Stomach (tissue), 8 donors: ENCODE measurements at regions not wholly inside any gene's neighbourhood (a gene's known extent, or its start where the extent isn't known, plus 50 kb on each side); places are given as distances from the start of the nearest gene placed in this dataset.
A peak's percentile ranks its signal among the peaks of the same experiment; 100 is the strongest.

Experiments used
- DNase-seq, 2 donors: peaks; one replicate each; pipeline versions ENCODE4 v3.0.0 to v3.0.0-alpha.2; 2013 to 2019
- H3K27ac ChIP-seq, 5 donors: fragments of 200-600 bp in 4 of 5; sonication (generic) in 4 of 5; one replicate each; pipeline ENCODE4 v1.5.1; 2013 to 2019; ENCODE audit warnings: mild to moderate bottlenecking in 1 of 5, moderate library complexity in 1 of 5
- H3K27me3 ChIP-seq, 3 donors: fragments of 200-600 bp; sonication (generic); one replicate each; pipeline ENCODE4 v1.5.1; 2017 to 2019; ENCODE audit warnings: mixed run types in 1 of 3
- H3K36me3 ChIP-seq, 4 donors: fragments of 200-600 bp; sonication (generic); 1 replicate in 3 of 4; 2 replicates in 1 of 4; pipeline ENCODE4 v1.5.1; 2016 to 2019
- H3K4me1 ChIP-seq, 4 donors: fragments of 200-600 bp; sonication (generic); one replicate each; pipeline ENCODE4 v1.5.1; 2016 to 2019
- H3K4me3 ChIP-seq, 4 donors: fragments of 200-600 bp; sonication (generic) in 3 of 4; one replicate each; pipeline ENCODE4 v1.5.1; 2016 to 2019; ENCODE audit warnings: mild to moderate bottlenecking in 1 of 4
- H3K9me3 ChIP-seq, 4 donors: fragments of 200-600 bp; sonication (generic); one replicate each; pipeline ENCODE4 v1.5.1; 2016 to 2019
- CTCF ChIP-seq, 7 experiments: fragments of 450-650 bp in 4 of 7; fragments of 200-600 bp in 3 of 7; sonication (generic) in 3 of 7; IDR thresholded peaks; one replicate each; pipeline ENCODE4 v1.5.1; 2016 to 2019; ENCODE audit warnings: antibody characterized with exemption in 7 of 7, control low read depth in 2 of 7, mild to moderate bottlenecking in 1 of 7
- EP300 ChIP-seq: sonication (generic); formaldehyde crosslinking; IDR thresholded peaks from one replicate; pipeline ENCODE4 v1.6.1; 2017; ENCODE audit warnings: antibody characterized with exemption
- POLR2A ChIP-seq, 4 donors: fragments of 450-650 bp; IDR thresholded peaks; one replicate each; pipeline ENCODE4 v1.6.1; 2016; ENCODE audit warnings: antibody characterized with exemption in 4 of 4, control low read depth in 2 of 4, mild to moderate bottlenecking in 1 of 4, moderate library complexity in 1 of 4
- POLR2AphosphoS5 ChIP-seq, 3 donors: sonication (generic); formaldehyde crosslinking; IDR thresholded peaks; one replicate each; pipeline ENCODE4 v1.6.1; 2016; ENCODE audit warnings: antibody characterized with exemption in 3 of 3
- WGBS, 5 donors: extraction: QIAGEN DNeasy Blood & Tissue Kit in 3 of 5; methylation state at CpG; one replicate each; pipeline versions ENCODE4 v1.1.5 to v1.1.7; 2013 to 2018; 5-methylcytosine and 5-hydroxymethylcytosine counted together
- intact Hi-C: fragments of 100-400 bp; cut with DNase I; formaldehyde crosslinking; loops from one replicate; pipeline ENCODE4 v1.15.1; 2023; ENCODE audit warnings: low total_unique reads
- donor health status: healthy with polysubstance abuse.
- donor health status: Bipolar disorder and iron deficiency.
- donor health status: healthy.

GRCh38 chr10:15436696-15437095 lies 65.6 kb upstream of the FAM171A1 start:
- Histone ChIP-seq H3K27ac (no peak overlapping the region), H3K9me3 (no peaks in the 10 kb centered on the region), H3K4me3 (no peak overlapping the region), H3K27me3 (peaks cover 0 to 4% (median 0%) of the 10 kb centered on the region in 3 donors), H3K4me1 (peaks cover 0 to 20% (median 10%) of the 10 kb centered on the region in 4 donors), H3K36me3 (no peaks in the 10 kb centered on the region)
- intact Hi-C loops, result loop anchor here (10.0 kb wide), 1 partner anchor 288 kb away; no protein-coding TSS in a partner anchor
- no peak for DNase-seq
- WGBS, 5 donors, result 68 to 87% (median 79%) methylated on average over 5 of the region's 5 CpGs
- TF ChIP-seq CTCF (IDR thresholded peaks at IDR 0.05) (no peak), POLR2AphosphoS5 (IDR thresholded peaks at IDR 0.05) (no peak), POLR2A (IDR thresholded peaks at IDR 0.05) (no peak), EP300 (no peak)

GRCh38 chr10:15433850-15434537 lies 62.9 kb upstream of the FAM171A1 start:
- no peak overlapping the region for H3K27ac ChIP-seq
- H3K4me1 ChIP-seq, result peaks cover 0 to 8% (median 4%) of the 10 kb centered on the region in 4 donors
- no peaks in the 10 kb centered on the region for H3K9me3 ChIP-seq
- H3K27me3 ChIP-seq, result no peaks in the 10 kb centered on the region
- TF ChIP-seq CTCF (IDR thresholded peaks at IDR 0.05) (peak in 5 of 7 experiments; percentile 51 to 76 (median 67)), EP300 (no peak)
- WGBS, 5 donors, result 18 to 23% (median 19%) methylated on average over 9 of the region's 9 CpGs
- intact Hi-C loops, result loop anchor here (10.0 kb wide), 1 partner anchor 291 kb away; no protein-coding TSS in a partner anchor
- H3K4me3 ChIP-seq, result peak overlapping the region; percentile 22 to 46 (median 38)
- peak in 1 of 2 donors; percentile 85 for DNase-seq
- no peaks in the 10 kb centered on the region for H3K36me3 ChIP-seq

GRCh38 chr10:15432266-15432665 lies 61.2 kb upstream of the FAM171A1 start:
- H3K9me3 ChIP-seq, result no peaks in the 10 kb centered on the region
- no peaks in the 10 kb centered on the region for H3K36me3 ChIP-seq
- H3K4me1 ChIP-seq, result peaks cover 0 to 8% (median 2%) of the 10 kb centered on the region in 4 donors
- no peak overlapping the region for H3K27ac ChIP-seq
- intact Hi-C loops, result loop anchor here (10.0 kb wide), 1 partner anchor 293 kb away; no protein-coding TSS in a partner anchor
- WGBS, 5 donors, result 61 to 73% (median 63%) methylated on average over 7 of the region's 7 CpGs
- no peak overlapping the region for H3K4me3 ChIP-seq
- TF ChIP-seq CTCF (IDR thresholded peaks at IDR 0.05), result no peak
- no peak for TF ChIP-seq POLR2AphosphoS5 (IDR thresholded peaks at IDR 0.05)
- TF ChIP-seq POLR2A (IDR thresholded peaks at IDR 0.05), result no peak
- TF ChIP-seq EP300, result no peak
- no peak for DNase-seq
- no peaks in the 10 kb centered on the region for H3K27me3 ChIP-seq

- WGBS, 5 donors, result 73 to 83% (median 82%) methylated on average over 7 of the region's 7 CpGs
- intact Hi-C loops, result loop anchor here (10.0 kb wide), 1 partner anchor 294 kb away; no protein-coding TSS in a partner anchor
- peaks cover 0 to 8% (median 2%) of the 10 kb centered on the region in 4 donors for H3K4me1 ChIP-seq
- TF ChIP-seq POLR2A (IDR thresholded peaks at IDR 0.05) (no peak), POLR2AphosphoS5 (IDR thresholded peaks at IDR 0.05) (no peak), EP300 (no peak), CTCF (IDR thresholded peaks at IDR 0.05) (no peak)
- DNase-seq, result no peak
- no peaks in the 10 kb centered on the region for H3K9me3 ChIP-seq
- H3K36me3 ChIP-seq, result no peaks in the 10 kb centered on the region
- H3K27ac ChIP-seq, result no peak overlapping the region
- no peaks in the 10 kb centered on the region for H3K27me3 ChIP-seq
- H3K4me3 ChIP-seq, result no peak overlapping the region
These were observed 60.1 kb upstream of the FAM171A1 start for GRCh38 chr10:15430969-15431771.
